ENCODE measurements at regions not wholly inside any gene's neighbourhood (a gene's known extent, or its start where the extent isn't known, plus 50 kb on each side); places are given as distances from the start of the nearest gene placed in this dataset.

DNA sequence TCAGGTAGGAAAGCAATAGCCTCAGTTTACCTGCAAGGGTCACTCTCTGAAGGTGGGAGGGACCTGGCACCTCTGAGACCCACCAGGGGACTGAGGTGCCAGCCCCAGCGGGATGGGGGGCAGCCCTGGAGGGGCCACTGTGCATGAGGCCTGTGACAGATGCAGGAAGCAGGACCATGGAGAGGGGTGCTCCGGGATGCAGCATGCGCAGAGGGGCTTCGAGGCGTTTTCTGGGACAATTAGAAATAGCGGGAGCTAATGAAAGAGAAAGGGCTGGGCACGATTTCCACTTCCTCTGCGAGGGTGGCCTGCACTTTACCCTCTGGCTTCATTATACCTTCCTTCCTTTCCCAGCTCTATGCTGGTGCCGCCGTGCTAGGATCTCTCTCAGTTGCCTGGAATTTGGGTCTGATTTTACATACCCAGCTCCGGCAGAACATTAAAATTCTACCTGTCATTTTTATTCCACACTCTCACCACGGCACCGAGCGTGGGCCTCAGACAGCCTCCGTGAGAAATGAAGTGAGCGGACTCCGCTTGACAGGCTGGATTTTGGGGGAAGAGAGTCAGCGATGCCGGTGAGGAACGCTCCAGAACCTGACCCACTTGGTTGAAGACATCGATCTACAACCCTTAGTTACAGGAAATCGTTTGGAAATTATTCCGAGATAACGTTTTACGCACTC is 333.9 kb upstream of the PFKP start:
- H3K4me1 ChIP-seq, result no peaks in the 10 kb centered on the region
- no peak overlapping the region for H3K4me3 ChIP-seq
- TF ChIP-seq, protein P1, sequence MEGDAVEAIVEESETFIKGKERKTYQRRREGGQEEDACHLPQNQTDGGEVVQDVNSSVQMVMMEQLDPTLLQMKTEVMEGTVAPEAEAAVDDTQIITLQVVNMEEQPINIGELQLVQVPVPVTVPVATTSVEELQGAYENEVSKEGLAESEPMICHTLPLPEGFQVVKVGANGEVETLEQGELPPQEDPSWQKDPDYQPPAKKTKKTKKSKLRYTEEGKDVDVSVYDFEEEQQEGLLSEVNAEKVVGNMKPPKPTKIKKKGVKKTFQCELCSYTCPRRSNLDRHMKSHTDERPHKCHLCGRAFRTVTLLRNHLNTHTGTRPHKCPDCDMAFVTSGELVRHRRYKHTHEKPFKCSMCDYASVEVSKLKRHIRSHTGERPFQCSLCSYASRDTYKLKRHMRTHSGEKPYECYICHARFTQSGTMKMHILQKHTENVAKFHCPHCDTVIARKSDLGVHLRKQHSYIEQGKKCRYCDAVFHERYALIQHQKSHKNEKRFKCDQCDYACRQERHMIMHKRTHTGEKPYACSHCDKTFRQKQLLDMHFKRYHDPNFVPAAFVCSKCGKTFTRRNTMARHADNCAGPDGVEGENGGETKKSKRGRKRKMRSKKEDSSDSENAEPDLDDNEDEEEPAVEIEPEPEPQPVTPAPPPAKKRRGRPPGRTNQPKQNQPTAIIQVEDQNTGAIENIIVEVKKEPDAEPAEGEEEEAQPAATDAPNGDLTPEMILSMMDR (IDR thresholded peaks at IDR 0.05), result no peak
- TF ChIP-seq POLR2AphosphoS5 (IDR thresholded peaks at IDR 0.05) (no peak), EP300 (IDR thresholded peaks at IDR 0.05) (no peak), POLR2A (IDR thresholded peaks at IDR 0.05) (no peak)
- H3K36me3 ChIP-seq, result no peaks in the 10 kb centered on the region
- no peaks in the 10 kb centered on the region for H3K27me3 ChIP-seq
- WGBS, result 90% methylated on average over 25 of the region's 25 CpGs
- DNase-seq (ENCODE audit: low spot score in 2 of 2), result no peak
- H3K27ac ChIP-seq, result no peak overlapping the region
- H3K9me3 ChIP-seq, result no peaks in the 10 kb centered on the region

DNA sequence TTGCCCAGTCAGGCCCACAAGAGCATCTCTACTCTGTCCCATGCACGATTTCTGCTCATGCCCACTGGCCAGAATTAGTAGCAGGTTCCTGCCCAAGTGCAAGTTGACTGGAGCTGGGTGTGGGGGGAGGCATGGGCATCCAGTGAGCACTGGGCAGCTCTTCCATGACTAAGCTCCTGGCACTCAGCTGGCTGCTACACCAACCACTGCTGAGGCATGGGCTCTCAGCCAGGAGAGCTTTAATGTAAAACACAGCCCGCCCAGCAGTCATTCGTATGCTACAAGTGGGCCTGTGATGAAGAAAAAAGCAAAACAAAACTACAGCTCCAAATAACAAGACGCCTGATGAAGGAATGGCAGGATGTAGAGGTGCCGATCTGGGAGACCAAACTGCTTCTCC is 335.4 kb upstream of the PFKP start:
- DNase-seq (ENCODE audit: low spot score in 2 of 2), result no peak
- H3K27me3 ChIP-seq, result no peaks in the 10 kb centered on the region
- H3K36me3 ChIP-seq, result no peaks in the 10 kb centered on the region
- H3K4me3 ChIP-seq, result no peak overlapping the region
- no peaks in the 10 kb centered on the region for H3K4me1 ChIP-seq
- TF ChIP-seq, protein P1 (IDR thresholded peaks at IDR 0.05), result no peak
- no peak for TF ChIP-seq EP300 (IDR thresholded peaks at IDR 0.05)
- H3K9me3 ChIP-seq, result no peaks in the 10 kb centered on the region
- WGBS, result 83% methylated on average over 5 of the region's 5 CpGs
- H3K27ac ChIP-seq, result no peak overlapping the region

- no peaks in the 10 kb centered on the region for H3K36me3 ChIP-seq
- no peak overlapping the region for H3K27ac ChIP-seq
- H3K27me3 ChIP-seq, result no peaks in the 10 kb centered on the region
- TF ChIP-seq POLR2A (IDR thresholded peaks at IDR 0.05) (no peak), EP300 (IDR thresholded peaks at IDR 0.05) (no peak), POLR2AphosphoS5 (IDR thresholded peaks at IDR 0.05) (no peak)
- TF ChIP-seq, protein P1 (IDR thresholded peaks at IDR 0.05), result no peak
- no peaks in the 10 kb centered on the region for H3K9me3 ChIP-seq
- no peak overlapping the region for H3K4me3 ChIP-seq
- no peaks in the 10 kb centered on the region for H3K4me1 ChIP-seq
- 78% methylated on average over 4 of the region's 4 CpGs for WGBS
- no peak for DNase-seq (ENCODE audit: low spot score in 2 of 2)
Measured at GRCh38 chr10:2729197-2729596, 338.2 kb upstream of the PFKP start.

DNA sequence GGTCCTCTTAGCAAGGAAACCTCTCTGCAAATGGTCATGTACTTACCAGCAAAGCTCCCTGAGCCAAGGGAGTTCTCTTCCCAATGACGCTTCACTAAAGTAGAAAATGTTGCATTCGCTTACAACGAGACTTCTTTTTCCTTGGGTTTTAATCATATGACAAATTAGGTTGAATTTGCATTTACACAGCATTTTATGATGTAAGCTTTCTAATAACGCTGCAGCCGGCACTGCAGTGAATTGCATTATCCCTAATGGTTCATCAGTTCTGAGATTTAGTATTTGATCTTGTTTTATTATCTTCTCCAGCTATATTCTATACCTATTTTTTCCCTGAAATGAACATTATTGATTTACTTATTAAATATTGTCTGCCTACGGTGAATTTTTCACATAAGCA is 339.3 kb upstream of the PFKP start:
- WGBS, result 91% methylated on average over 6 of the region's 6 CpGs
- Histone ChIP-seq H3K36me3 (no peaks in the 10 kb centered on the region), H3K4me1 (no peaks in the 10 kb centered on the region), H3K27me3 (no peaks in the 10 kb centered on the region), H3K4me3 (no peak overlapping the region), H3K9me3 (no peaks in the 10 kb centered on the region), H3K27ac (no peak overlapping the region)
- DNase-seq (ENCODE audit: low spot score in 2 of 2), result no peak
- TF ChIP-seq EP300 (IDR thresholded peaks at IDR 0.05) (no peak), POLR2AphosphoS5 (IDR thresholded peaks at IDR 0.05) (no peak), POLR2A (IDR thresholded peaks at IDR 0.05) (no peak)
- TF ChIP-seq, protein P1 (IDR thresholded peaks at IDR 0.05), result no peak

- H3K9me3 ChIP-seq, result no peaks in the 10 kb centered on the region
- WGBS, result 78% methylated on average over 9 of the region's 9 CpGs
- no peak overlapping the region for H3K4me3 ChIP-seq
- no peak for DNase-seq (ENCODE audit: low spot score in 2 of 2)
- no peaks in the 10 kb centered on the region for H3K4me1 ChIP-seq
- H3K27me3 ChIP-seq, result no peaks in the 10 kb centered on the region
- no peaks in the 10 kb centered on the region for H3K36me3 ChIP-seq
- H3K27ac ChIP-seq, result no peak overlapping the region
- no peak for TF ChIP-seq EP300 (IDR thresholded peaks at IDR 0.05)
- TF ChIP-seq POLR2AphosphoS5 (IDR thresholded peaks at IDR 0.05), result no peak
- TF ChIP-seq, protein P1 (IDR thresholded peaks at IDR 0.05), result no peak
- no peak for TF ChIP-seq POLR2A (IDR thresholded peaks at IDR 0.05)
Measured at GRCh38 chr10:2716596-2716995, 350.8 kb upstream of the PFKP start.

Data from suprapubic skin (tissue), 4 donors.